K562 (cell line): ENCODE measurements at regions not wholly inside any gene's neighbourhood (a gene's known extent, or its start where the extent isn't known, plus 50 kb on each side); places are given as distances from the start of the nearest gene placed in this dataset.

Source experiments
- BACH1 ChIP-seq: fragments of 200-800 bp; sonication (Bioruptor generic); IDR thresholded peaks from 2 replicates; pipeline ENCODE4 v1.6.1; 2016; ENCODE audit warnings: missing genetic modification characterization, missing compliant biosample characterization
- CREB1 ChIP-seq, 2 experiments: sonication (generic) in 1 of 2; formaldehyde crosslinking in 1 of 2; IDR thresholded peaks; 2 replicates each; pipeline versions ENCODE4 v1.6.1 to v1.8.0; 2012 to 2022; ENCODE audit warnings: inconsistent platforms in 1 of 2, mild to moderate bottlenecking in 1 of 2, missing genetic modification reagents in 1 of 2, moderate library complexity in 1 of 2
- FOXK2 ChIP-seq, 2 experiments: fragments of 450-650 bp; IDR thresholded peaks in 1 of 2; conservative IDR thresholded peaks in 1 of 2; 2 replicates each; pipeline ENCODE4 v1.6.1; 2016; ENCODE audit warnings: low read depth in 2 of 2, mild to moderate bottlenecking in 1 of 2
- KLF16 ChIP-seq: IDR thresholded peaks from 2 replicates; pipeline ENCODE4 v1.6.1; 2016; ENCODE audit warnings: antibody characterized with exemption
- MYNN ChIP-seq, 2 experiments: sonication (generic); formaldehyde crosslinking in 1 of 2; IDR thresholded peaks; 2 replicates each; pipeline versions ENCODE4 v1.5.0 to v1.6.1; 2016 to 2020; ENCODE audit warnings: antibody characterized with exemption in 1 of 2, missing genetic modification reagents in 1 of 2
- SREBF2 ChIP-seq: sonication (generic); formaldehyde crosslinking; IDR thresholded peaks from 2 replicates; pipeline ENCODE4 v1.4.0; 2020; ENCODE audit warnings: mild to moderate bottlenecking, missing genetic modification reagents
- TCF7L2 ChIP-seq: fragments of 150-350 bp; IDR thresholded peaks from 2 replicates; pipeline ENCODE4 v1.6.1; 2016; ENCODE audit warnings: low read depth, mild to moderate bottlenecking, low read length, moderate library complexity
- TRIM24 ChIP-seq, 2 experiments: fragments of 450-650 bp; IDR thresholded peaks; 2 replicates each; pipeline ENCODE4 v1.6.1; 2016
- TF ChIP-seq, protein P1 (sequence below), 3 experiments: IDR thresholded peaks in 2 of 3; conservative IDR thresholded peaks in 1 of 3; 2 replicates each; pipeline ENCODE4 v1.5.1; 2011 to 2012; ENCODE audit warnings: low read length in 3 of 3, mild to moderate bottlenecking in 3 of 3, control low read depth in 2 of 3, improper control_type of control experiment in 1 of 3, inconsistent platforms in 1 of 3, low read depth in 1 of 3, mixed read lengths in 1 of 3, moderate library complexity in 1 of 3; ENCODE audit not compliant: insufficient read depth in 2 of 3
- TF ChIP-seq, protein P2 (sequence below): fragments of 450-650 bp; IDR thresholded peaks from 2 replicates; pipeline ENCODE4 v1.6.1; 2016; ENCODE audit warnings: low read depth

DNA sequence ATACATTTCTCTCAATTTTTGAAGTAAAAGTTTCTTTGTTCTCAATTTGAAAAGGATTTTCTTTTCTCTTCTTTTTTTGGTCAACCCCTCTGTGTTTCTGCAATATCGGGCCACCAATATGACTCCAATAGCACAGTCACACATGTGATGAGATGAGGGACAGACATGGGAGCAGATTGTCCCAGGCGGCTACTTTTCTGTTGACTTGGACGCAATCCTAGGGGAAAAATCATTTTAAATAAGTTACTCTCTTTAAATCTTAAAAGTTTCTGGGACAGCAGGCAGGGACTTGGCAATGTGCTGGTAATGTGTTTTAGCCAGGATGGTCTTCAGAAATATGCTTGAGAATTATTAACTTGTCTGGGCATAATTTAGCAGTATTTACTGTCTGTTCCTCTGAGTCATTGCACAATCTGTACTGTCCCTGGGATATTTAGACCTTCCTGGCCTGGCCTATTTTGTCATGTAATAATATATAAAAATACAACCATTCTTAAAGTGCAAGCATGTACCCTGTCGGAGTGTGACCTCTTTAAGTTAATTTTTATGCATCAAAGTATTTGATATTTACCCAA, 388.5 kb upstream of the FANCL start:
- TF ChIP-seq KLF16: no peak
- TF ChIP-seq, protein P1, sequence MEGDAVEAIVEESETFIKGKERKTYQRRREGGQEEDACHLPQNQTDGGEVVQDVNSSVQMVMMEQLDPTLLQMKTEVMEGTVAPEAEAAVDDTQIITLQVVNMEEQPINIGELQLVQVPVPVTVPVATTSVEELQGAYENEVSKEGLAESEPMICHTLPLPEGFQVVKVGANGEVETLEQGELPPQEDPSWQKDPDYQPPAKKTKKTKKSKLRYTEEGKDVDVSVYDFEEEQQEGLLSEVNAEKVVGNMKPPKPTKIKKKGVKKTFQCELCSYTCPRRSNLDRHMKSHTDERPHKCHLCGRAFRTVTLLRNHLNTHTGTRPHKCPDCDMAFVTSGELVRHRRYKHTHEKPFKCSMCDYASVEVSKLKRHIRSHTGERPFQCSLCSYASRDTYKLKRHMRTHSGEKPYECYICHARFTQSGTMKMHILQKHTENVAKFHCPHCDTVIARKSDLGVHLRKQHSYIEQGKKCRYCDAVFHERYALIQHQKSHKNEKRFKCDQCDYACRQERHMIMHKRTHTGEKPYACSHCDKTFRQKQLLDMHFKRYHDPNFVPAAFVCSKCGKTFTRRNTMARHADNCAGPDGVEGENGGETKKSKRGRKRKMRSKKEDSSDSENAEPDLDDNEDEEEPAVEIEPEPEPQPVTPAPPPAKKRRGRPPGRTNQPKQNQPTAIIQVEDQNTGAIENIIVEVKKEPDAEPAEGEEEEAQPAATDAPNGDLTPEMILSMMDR (IDR thresholded peaks at IDR 0.05 in 2 of 3, conservative IDR thresholded peaks at IDR 0.05 in 1 of 3; ENCODE audit: insufficient read depth in 2 of 3, low read depth in 1 of 3, low read length in 3 of 3): no peak
- TF ChIP-seq TCF7L2: no peak
- TF ChIP-seq FOXK2 (conservative IDR thresholded peaks at IDR 0.05 in 1 of 2, IDR thresholded peaks at IDR 0.05 in 1 of 2; ENCODE audit: low read depth in 2 of 2): no peak
- no peak for TF ChIP-seq CREB1 (IDR thresholded peaks at IDR 0.05)
- no peak for TF ChIP-seq CREB1 (CRISPR knock-in tag; IDR thresholded peaks at IDR 0.05)
- no peak for TF ChIP-seq TRIM24 (IDR thresholded peaks at IDR 0.05)
- no peak for TF ChIP-seq MYNN (IDR thresholded peaks at IDR 0.05)
- TF ChIP-seq MYNN (CRISPR knock-in tag; IDR thresholded peaks at IDR 0.05): no peak
- no peak for TF ChIP-seq SREBF2 (CRISPR knock-in tag)
- TF ChIP-seq, protein P2, sequence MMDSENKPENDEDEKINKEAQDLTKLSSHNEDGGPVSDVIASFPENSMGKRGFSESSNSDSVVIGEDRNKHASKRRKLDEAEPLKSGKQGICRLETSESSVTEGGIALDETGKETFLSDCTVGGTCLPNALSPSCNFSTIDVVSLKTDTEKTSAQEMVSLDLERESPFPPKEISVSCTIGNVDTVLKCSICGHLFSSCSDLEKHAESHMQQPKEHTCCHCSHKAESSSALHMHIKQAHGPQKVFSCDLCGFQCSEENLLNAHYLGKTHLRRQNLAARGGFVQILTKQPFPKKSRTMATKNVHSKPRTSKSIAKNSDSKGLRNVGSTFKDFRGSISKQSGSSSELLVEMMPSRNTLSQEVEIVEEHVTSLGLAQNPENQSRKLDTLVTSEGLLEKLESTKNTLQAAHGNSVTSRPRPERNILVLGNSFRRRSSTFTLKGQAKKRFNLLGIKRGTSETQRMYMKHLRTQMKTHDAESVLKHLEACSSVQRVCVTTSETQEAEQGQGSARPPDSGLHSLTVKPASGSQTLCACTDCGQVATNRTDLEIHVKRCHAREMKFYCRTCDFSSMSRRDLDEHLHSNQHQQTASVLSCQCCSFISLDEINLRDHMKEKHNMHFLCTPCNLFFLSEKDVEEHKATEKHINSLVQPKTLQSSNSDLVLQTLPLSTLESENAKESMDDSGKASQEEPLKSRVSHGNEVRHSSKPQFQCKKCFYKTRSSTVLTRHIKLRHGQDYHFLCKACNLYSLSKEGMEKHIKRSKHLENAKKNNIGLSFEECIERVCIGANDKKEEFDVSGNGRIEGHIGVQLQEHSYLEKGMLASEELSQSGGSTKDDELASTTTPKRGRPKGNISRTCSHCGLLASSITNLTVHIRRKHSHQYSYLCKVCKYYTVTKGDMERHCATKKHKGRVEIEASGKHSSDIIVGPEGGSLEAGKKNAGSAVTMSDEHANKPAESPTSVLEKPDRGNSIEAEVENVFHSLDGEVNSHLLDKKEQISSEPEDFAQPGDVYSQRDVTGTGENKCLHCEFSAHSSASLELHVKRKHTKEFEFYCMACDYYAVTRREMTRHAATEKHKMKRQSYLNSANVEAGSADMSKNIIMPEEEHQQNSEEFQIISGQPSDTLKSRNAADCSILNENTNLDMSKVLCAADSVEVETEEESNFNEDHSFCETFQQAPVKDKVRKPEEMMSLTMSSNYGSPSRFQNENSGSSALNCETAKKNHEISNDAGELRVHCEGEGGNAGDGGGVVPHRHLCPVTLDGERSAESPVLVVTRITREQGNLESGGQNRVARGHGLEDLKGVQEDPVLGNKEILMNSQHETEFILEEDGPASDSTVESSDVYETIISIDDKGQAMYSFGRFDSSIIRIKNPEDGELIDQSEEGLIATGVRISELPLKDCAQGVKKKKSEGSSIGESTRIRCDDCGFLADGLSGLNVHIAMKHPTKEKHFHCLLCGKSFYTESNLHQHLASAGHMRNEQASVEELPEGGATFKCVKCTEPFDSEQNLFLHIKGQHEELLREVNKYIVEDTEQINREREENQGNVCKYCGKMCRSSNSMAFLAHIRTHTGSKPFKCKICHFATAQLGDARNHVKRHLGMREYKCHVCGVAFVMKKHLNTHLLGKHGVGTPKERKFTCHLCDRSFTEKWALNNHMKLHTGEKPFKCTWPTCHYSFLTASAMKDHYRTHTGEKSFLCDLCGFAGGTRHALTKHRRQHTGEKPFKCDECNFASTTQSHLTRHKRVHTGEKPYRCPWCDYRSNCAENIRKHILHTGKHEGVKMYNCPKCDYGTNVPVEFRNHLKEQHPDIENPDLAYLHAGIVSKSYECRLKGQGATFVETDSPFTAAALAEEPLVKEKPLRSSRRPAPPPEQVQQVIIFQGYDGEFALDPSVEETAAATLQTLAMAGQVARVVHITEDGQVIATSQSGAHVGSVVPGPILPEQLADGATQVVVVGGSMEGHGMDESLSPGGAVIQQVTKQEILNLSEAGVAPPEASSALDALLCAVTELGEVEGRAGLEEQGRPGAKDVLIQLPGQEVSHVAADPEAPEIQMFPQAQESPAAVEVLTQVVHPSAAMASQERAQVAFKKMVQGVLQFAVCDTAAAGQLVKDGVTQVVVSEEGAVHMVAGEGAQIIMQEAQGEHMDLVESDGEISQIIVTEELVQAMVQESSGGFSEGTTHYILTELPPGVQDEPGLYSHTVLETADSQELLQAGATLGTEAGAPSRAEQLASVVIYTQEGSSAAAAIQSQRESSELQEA: no peak
- no peak for TF ChIP-seq BACH1
